Testis (tissue), 2 donors: ENCODE measurements at regions not wholly inside any gene's neighbourhood (a gene's known extent, or its start where the extent isn't known, plus 50 kb on each side); places are given as distances from the start of the nearest gene placed in this dataset.

Experiments used
- POLR2A ChIP-seq: fragments of 450-650 bp; IDR thresholded peaks from one replicate; pipeline ENCODE4 v1.6.1; 2017; ENCODE audit warnings: antibody characterized with exemption, mild to moderate bottlenecking, moderate library complexity
- TF ChIP-seq, protein P1 (sequence below), 3 experiments: fragments of 450-650 bp in 2 of 3; fragments of 200-600 bp in 1 of 3; sonication (generic) in 1 of 3; IDR thresholded peaks; one replicate each; pipeline ENCODE4 v1.5.1; 2016 to 2019; ENCODE audit warnings: antibody characterized with exemption in 3 of 3, mild to moderate bottlenecking in 2 of 3, moderate library complexity in 1 of 3

GRCh38 chr7:69245646-69246045, 352.6 kb upstream of the AUTS2 start:
- TF ChIP-seq, protein P1, sequence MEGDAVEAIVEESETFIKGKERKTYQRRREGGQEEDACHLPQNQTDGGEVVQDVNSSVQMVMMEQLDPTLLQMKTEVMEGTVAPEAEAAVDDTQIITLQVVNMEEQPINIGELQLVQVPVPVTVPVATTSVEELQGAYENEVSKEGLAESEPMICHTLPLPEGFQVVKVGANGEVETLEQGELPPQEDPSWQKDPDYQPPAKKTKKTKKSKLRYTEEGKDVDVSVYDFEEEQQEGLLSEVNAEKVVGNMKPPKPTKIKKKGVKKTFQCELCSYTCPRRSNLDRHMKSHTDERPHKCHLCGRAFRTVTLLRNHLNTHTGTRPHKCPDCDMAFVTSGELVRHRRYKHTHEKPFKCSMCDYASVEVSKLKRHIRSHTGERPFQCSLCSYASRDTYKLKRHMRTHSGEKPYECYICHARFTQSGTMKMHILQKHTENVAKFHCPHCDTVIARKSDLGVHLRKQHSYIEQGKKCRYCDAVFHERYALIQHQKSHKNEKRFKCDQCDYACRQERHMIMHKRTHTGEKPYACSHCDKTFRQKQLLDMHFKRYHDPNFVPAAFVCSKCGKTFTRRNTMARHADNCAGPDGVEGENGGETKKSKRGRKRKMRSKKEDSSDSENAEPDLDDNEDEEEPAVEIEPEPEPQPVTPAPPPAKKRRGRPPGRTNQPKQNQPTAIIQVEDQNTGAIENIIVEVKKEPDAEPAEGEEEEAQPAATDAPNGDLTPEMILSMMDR (IDR thresholded peaks at IDR 0.05) = no peak
- no peak for TF ChIP-seq POLR2A
